HEK293 (cell line): ENCODE measurements at regions not wholly inside any gene's neighbourhood (a gene's known extent, or its start where the extent isn't known, plus 50 kb on each side); places are given as distances from the start of the nearest gene placed in this dataset.

Source experiments
- KLF10 ChIP-seq: fragments of 450-650 bp; IDR thresholded peaks from 2 replicates; pipeline ENCODE4 v1.5.1; 2018; ENCODE audit warnings: missing biosample characterization, mild to moderate bottlenecking, missing genetic modification characterization
- SP2 ChIP-seq: fragments of 450-650 bp; formaldehyde crosslinking; IDR thresholded peaks from 2 replicates; pipeline ENCODE4 v1.5.1; 2016; ENCODE audit warnings: missing biosample characterization, missing genetic modification characterization
- ZBTB20 ChIP-seq: fragments of 450-650 bp; formaldehyde crosslinking; IDR thresholded peaks from 2 replicates; pipeline ENCODE4 v1.5.1; 2016; ENCODE audit warnings: missing biosample characterization, missing genetic modification characterization
- ZNF169 ChIP-seq: fragments of 450-650 bp; formaldehyde crosslinking; IDR thresholded peaks from 2 replicates; pipeline ENCODE4 v1.5.1; 2016; ENCODE audit warnings: missing biosample characterization, missing genetic modification characterization
- ZNF473 ChIP-seq: fragments of 450-650 bp; formaldehyde crosslinking; IDR thresholded peaks from 2 replicates; pipeline ENCODE4 v1.5.1; 2017; ENCODE audit warnings: missing biosample characterization, missing genetic modification characterization
- ZNF777 ChIP-seq: fragments of 450-650 bp; formaldehyde crosslinking; IDR thresholded peaks from 2 replicates; pipeline ENCODE4 v1.5.1; 2017; ENCODE audit warnings: missing biosample characterization, missing genetic modification characterization, borderline replicate concordance
- TF ChIP-seq, protein P1 (sequence below): fragments of 450-650 bp; formaldehyde crosslinking; IDR thresholded peaks from 2 replicates; pipeline ENCODE4 v1.5.1; 2016; ENCODE audit warnings: missing biosample characterization, missing genetic modification characterization

DNA sequence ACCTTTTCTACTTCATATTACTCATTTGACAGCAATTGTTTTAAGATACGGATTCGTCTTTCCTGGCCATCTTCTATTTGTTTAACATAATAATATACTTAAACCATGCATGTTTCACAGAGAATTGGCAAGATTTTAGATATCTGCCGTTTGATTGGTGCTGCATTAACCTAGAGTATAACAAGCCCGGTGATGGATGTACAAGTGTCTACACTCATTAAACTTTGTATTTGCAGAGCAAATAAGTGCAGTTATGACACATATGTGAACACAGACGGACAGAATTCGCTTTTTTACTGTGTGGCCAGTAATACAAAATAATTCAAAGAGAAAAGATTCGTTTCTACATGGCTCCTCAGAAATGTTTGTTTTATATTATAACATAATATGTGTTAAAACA, 116.1 kb downstream of the ARL4A start:
- TF ChIP-seq, protein P1, sequence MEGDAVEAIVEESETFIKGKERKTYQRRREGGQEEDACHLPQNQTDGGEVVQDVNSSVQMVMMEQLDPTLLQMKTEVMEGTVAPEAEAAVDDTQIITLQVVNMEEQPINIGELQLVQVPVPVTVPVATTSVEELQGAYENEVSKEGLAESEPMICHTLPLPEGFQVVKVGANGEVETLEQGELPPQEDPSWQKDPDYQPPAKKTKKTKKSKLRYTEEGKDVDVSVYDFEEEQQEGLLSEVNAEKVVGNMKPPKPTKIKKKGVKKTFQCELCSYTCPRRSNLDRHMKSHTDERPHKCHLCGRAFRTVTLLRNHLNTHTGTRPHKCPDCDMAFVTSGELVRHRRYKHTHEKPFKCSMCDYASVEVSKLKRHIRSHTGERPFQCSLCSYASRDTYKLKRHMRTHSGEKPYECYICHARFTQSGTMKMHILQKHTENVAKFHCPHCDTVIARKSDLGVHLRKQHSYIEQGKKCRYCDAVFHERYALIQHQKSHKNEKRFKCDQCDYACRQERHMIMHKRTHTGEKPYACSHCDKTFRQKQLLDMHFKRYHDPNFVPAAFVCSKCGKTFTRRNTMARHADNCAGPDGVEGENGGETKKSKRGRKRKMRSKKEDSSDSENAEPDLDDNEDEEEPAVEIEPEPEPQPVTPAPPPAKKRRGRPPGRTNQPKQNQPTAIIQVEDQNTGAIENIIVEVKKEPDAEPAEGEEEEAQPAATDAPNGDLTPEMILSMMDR, result no peak
- no peak for TF ChIP-seq SP2 (tag by site-specific recombination)
- TF ChIP-seq ZNF473 (tag by site-specific recombination), result no peak
- TF ChIP-seq ZBTB20 (tag by site-specific recombination), result no peak
- no peak for TF ChIP-seq KLF10 (tag by site-specific recombination)
- TF ChIP-seq ZNF169, result no peak
- TF ChIP-seq ZNF777, result no peak
